A673 (cell line): ENCODE measurements at regions not wholly inside any gene's neighbourhood (a gene's known extent, or its start where the extent isn't known, plus 50 kb on each side); places are given as distances from the start of the nearest gene placed in this dataset.

ENCODE experiments used
- CTCF ChIP-seq: fragments of 300-800, 200-600 bp; sonication (generic); conservative IDR thresholded peaks from 2 replicates; pipeline ENCODE4 v1.5.1; 2017; ENCODE audit warnings: low read depth, mild to moderate bottlenecking, antibody characterized with exemption, low read length, moderate library complexity, mixed read lengths
- EZH2 ChIP-seq: fragments of 200-600 bp; sonication (generic); IDR thresholded peaks from 2 replicates; pipeline ENCODE4 v1.6.1; 2017; ENCODE audit warnings: borderline replicate concordance, low read depth, mild to moderate bottlenecking, mixed read lengths, antibody characterized with exemption, low read length; ENCODE audit not compliant: poor library complexity, severe bottlenecking

DNA sequence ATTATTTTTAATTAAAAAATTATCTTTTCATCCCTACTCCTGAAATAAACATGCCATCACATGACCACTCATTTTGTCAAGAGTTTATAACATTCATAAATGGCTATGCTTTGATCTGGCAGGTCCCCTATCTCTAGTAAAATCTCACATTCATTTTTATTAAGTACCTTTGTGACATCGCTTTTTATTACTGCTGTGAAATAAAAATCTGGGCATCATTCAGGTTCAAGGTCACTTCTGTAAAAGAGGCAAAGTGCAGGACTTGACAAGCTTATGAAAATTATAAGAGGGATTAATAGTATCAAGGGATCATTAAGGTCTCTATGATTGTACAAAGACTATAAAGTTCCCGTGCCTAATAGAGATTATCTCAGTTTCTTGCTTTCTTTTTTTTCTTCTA, 416.8 kb upstream of the SEMA3A start:
- TF ChIP-seq CTCF: no peak
- TF ChIP-seq EZH2: no peak
